Lung (tissue), 11 donors: ENCODE measurements at regions not wholly inside any gene's neighbourhood (a gene's known extent, or its start where the extent isn't known, plus 50 kb on each side); places are given as distances from the start of the nearest gene placed in this dataset.

Source experiments
- ATAC-seq: fragments of 200-7000 bp; cut with Tn5 transposase; one replicate; pipeline ENCODE4 v1.9.1; 2020; ENCODE audit warnings: moderate number of reproducible peaks; ENCODE audit not compliant: insufficient read depth, low FRiP score
- DNase-seq, 3 donors: peaks; one replicate each; pipeline ENCODE4 v3.0.0-alpha.2; 2013 to 2017
- H3K27ac ChIP-seq, 2 donors: one replicate each; pipeline ENCODE4 v1.5.1; 2013; ENCODE audit warnings: mild to moderate bottlenecking in 2 of 2, moderate library complexity in 2 of 2, control low read depth in 1 of 2, inconsistent platforms in 1 of 2, low read depth in 1 of 2, low read length in 1 of 2
- H3K27me3 ChIP-seq, 3 donors: one replicate each; pipeline ENCODE4 v1.5.1; 2013; ENCODE audit warnings: low read length in 2 of 3; ENCODE audit not compliant: control insufficient read depth in 3 of 3, insufficient read depth in 3 of 3
- H3K36me3 ChIP-seq, 4 donors: one replicate each; pipeline ENCODE4 v1.5.1; 2013; ENCODE audit warnings: low read length in 4 of 4, mild to moderate bottlenecking in 1 of 4, moderate library complexity in 1 of 4; ENCODE audit not compliant: control insufficient read depth in 4 of 4, insufficient read depth in 4 of 4
- H3K4me1 ChIP-seq, 5 donors: one replicate each; pipeline ENCODE4 v1.5.1; 2013; ENCODE audit warnings: low read length in 5 of 5, mild to moderate bottlenecking in 2 of 5, moderate library complexity in 1 of 5; ENCODE audit not compliant: control insufficient read depth in 5 of 5, insufficient read depth in 5 of 5
- H3K4me3 ChIP-seq: one replicate; pipeline ENCODE4 v1.5.1; 2013; ENCODE audit warnings: mild to moderate bottlenecking, control low read depth, moderate library complexity
- H3K9ac ChIP-seq, 2 donors: one replicate each; pipeline ENCODE4 v1.5.1; 2013; ENCODE audit warnings: low read length in 2 of 2, control low read depth in 1 of 2; ENCODE audit not compliant: insufficient read depth in 1 of 2
- H3K9me3 ChIP-seq, 4 donors: one replicate each; pipeline ENCODE4 v1.5.1; 2013; ENCODE audit warnings: low read length in 3 of 4, mild to moderate bottlenecking in 1 of 4, moderate library complexity in 1 of 4; ENCODE audit not compliant: control insufficient read depth in 4 of 4, insufficient read depth in 3 of 4
- WGBS, 2 donors: extraction: QIAGEN DNeasy Blood & Tissue Kit; methylation state at CpG; one replicate each; pipeline ENCODE4 v1.1.7; 2013; 5-methylcytosine and 5-hydroxymethylcytosine counted together
- TF ChIP-seq, protein P1 (sequence below): IDR thresholded peaks from 2 replicates; pipeline ENCODE4 v1.5.1; 2012; ENCODE audit warnings: mild to moderate bottlenecking; ENCODE audit errors: control extremely low read depth, extremely low read depth
- donor health status: control.
- donor health status: control.
- donor health status: Bipolar disorder and iron deficiency.
- donor health status: healthy.
- donor health status: DM: yes; HTN: yes; CAD: no.

DNA sequence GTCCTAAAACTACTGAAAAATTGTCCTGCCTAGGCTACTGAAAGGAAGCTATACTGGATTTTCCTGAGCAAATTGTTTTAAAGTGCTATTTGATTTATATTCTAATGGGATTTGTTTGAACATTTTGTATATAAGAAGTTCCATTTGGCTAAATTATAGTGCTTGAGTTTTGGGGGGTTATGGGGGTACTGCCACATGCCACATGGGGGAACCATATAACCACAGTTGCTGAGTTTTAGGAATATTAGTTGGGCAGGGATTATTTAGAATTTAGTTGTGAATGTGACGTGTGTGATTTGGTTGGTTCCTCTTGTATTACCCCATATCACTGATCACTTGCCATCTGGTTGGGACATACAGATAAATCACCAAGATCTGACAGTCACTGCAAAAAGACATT is 224.5 kb upstream of the TAPT1 start:
- Histone ChIP-seq H3K27ac (no peak overlapping the region), H3K27me3 (peaks cover 0 to 3% (median 2%) of the 10 kb centered on the region in 3 donors), H3K4me1 (no peaks in the 10 kb centered on the region), H3K9me3 (no peaks in the 10 kb centered on the region), H3K9ac (no peak overlapping the region), H3K4me3 (no peak overlapping the region), H3K36me3 (no peaks in the 10 kb centered on the region)
- TF ChIP-seq, protein P1, sequence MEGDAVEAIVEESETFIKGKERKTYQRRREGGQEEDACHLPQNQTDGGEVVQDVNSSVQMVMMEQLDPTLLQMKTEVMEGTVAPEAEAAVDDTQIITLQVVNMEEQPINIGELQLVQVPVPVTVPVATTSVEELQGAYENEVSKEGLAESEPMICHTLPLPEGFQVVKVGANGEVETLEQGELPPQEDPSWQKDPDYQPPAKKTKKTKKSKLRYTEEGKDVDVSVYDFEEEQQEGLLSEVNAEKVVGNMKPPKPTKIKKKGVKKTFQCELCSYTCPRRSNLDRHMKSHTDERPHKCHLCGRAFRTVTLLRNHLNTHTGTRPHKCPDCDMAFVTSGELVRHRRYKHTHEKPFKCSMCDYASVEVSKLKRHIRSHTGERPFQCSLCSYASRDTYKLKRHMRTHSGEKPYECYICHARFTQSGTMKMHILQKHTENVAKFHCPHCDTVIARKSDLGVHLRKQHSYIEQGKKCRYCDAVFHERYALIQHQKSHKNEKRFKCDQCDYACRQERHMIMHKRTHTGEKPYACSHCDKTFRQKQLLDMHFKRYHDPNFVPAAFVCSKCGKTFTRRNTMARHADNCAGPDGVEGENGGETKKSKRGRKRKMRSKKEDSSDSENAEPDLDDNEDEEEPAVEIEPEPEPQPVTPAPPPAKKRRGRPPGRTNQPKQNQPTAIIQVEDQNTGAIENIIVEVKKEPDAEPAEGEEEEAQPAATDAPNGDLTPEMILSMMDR, result no peak
- DNase-seq (peak in 2 of 3 donors; percentile 16 to 32), ATAC-seq (no peak)
- WGBS, 2 donors, result 72 to 96% methylated on average over 1 of the region's 1 CpG

DNA sequence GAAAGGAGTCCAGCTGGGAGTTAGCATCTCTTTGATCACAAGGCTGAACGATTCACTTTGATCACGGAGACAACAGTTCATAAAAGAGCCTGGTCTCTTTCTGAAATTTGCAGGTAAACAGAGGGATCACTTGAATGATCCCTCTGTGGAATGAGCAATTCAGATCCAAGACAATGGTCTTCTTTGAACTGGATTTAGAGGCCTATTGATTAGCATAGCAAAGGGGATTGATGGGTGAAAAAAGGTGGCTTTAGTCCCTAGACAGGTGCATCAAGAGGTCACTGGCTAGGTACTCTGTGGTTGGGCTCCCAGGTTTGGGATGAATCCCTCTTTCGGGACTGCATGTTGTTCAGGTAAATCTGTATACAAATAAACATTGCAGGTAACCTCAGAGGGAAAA is 223.8 kb upstream of the TAPT1 start:
- no peak overlapping the region for H3K9ac ChIP-seq
- WGBS, 2 donors, result 60 to 76% methylated on average over 3 of the region's 3 CpGs
- no peak for DNase-seq
- H3K9me3 ChIP-seq, result no peaks in the 10 kb centered on the region
- no peaks in the 10 kb centered on the region for H3K4me1 ChIP-seq
- H3K27me3 ChIP-seq, result peaks cover 0 to 3% (median 2%) of the 10 kb centered on the region in 3 donors
- no peak overlapping the region for H3K4me3 ChIP-seq
- TF ChIP-seq, protein P1, result no peak
- H3K27ac ChIP-seq, result no peak overlapping the region
- no peak for ATAC-seq
- H3K36me3 ChIP-seq, result no peaks in the 10 kb centered on the region

DNA sequence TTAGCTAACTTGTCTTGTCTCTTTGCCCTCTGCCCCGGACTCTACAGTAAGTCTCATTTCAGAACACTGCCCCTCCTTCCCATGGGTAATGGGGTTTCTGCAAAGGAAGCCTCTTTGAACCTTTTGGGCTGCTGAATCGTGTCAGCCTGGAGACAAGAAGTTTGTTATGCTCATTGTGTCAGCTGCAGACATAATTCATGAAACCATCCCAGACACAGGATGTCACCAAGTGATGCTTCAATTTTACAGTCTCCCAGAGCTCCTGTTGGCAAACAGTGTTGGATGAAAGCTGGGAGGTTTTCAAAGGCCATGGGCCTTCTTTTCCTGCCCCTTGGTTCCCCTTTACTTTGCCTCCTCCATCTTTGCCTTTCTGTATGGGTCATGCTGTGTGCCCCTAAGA is 223.1 kb upstream of the TAPT1 start:
- TF ChIP-seq, protein P1, result no peak
- WGBS, 2 donors, result 69 to 73% methylated on average over 2 of the region's 2 CpGs
- no peak overlapping the region for H3K4me3 ChIP-seq
- ATAC-seq, result no peak
- no peak overlapping the region for H3K27ac ChIP-seq
- H3K36me3 ChIP-seq, result no peaks in the 10 kb centered on the region
- peaks cover 0 to 6% (median 3%) of the 10 kb centered on the region in 3 donors for H3K27me3 ChIP-seq
- no peaks in the 10 kb centered on the region for H3K4me1 ChIP-seq
- H3K9ac ChIP-seq, result no peak overlapping the region
- no peaks in the 10 kb centered on the region for H3K9me3 ChIP-seq
- no peak for DNase-seq

DNA sequence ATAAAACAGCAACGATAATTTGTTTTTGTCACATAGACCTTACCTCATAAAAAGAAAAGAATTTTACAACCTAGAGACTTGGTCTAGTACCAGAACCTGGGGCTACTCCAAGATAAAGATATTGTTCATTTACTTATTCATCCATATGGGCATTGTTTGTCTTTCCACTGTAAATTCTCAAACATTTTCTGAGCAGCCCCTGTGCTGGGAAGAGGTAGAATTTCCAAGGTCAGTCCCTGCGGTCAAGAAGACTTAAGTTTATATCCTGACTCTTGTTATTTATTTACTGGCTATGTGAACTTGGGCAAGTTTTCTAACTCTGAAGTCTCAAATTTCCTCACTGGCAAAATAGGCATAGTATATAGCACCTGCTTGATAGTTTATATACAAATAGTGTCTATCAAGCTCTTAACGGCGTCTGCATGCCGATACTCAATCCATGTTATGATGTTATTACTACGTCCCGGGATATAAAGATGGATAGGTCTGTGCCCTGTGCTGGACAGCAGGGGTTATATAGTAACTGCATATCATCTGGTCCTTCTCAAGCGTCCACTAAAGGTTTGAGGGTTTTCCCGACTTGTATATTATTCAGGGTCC is 222.1 kb upstream of the TAPT1 start:
- DNase-seq, result no peak
- no peak for ATAC-seq
- no peak overlapping the region for H3K4me3 ChIP-seq
- H3K27ac ChIP-seq, result no peak overlapping the region
- WGBS, 2 donors, result 86 to 89% methylated on average over 9 of the region's 9 CpGs
- H3K4me1 ChIP-seq, result no peaks in the 10 kb centered on the region
- TF ChIP-seq, protein P1, result no peak
- no peaks in the 10 kb centered on the region for H3K9me3 ChIP-seq
- no peak overlapping the region for H3K9ac ChIP-seq
- no peaks in the 10 kb centered on the region for H3K36me3 ChIP-seq
- peaks cover 0 to 9% (median 3%) of the 10 kb centered on the region in 3 donors for H3K27me3 ChIP-seq
